ENCODE measurements at regions not wholly inside any gene's neighbourhood (a gene's known extent, or its start where the extent isn't known, plus 50 kb on each side); places are given as distances from the start of the nearest gene placed in this dataset.

- no peak overlapping the region for H3K4me3 ChIP-seq (ENCODE audit: low read length)
- H3K9ac ChIP-seq (ENCODE audit: low read depth, low read length): no peak overlapping the region
- H3K36me3 ChIP-seq (ENCODE audit: insufficient read depth, low read length): no peaks in the 10 kb centered on the region
- no peaks in the 10 kb centered on the region for H3K4me1 ChIP-seq (ENCODE audit: control insufficient read depth, insufficient read depth, low read length)
- no peak overlapping the region for H3K4me2 ChIP-seq (ENCODE audit: low read length)
- H3K27me3 ChIP-seq (ENCODE audit: control insufficient read depth, insufficient read depth, low read length): no peaks in the 10 kb centered on the region
- H3K9me3 ChIP-seq (replicated peaks; ENCODE audit: low read length): no peaks in the 10 kb centered on the region
Measured at GRCh38 chr7:124989911-124990310, 60.3 kb upstream of the POT1 start.

All from skeletal muscle satellite cell (primary cell).